HG03280 (cell line): ENCODE measurements at regions not wholly inside any gene's neighbourhood (a gene's known extent, or its start where the extent isn't known, plus 50 kb on each side); places are given as distances from the start of the nearest gene placed in this dataset.
A peak's percentile ranks its signal among the peaks of the same experiment; 100 is the strongest.

Experiments used
- ATAC-seq: cut with Tn5 transposase; IDR thresholded peaks from one replicate; pipeline ENCODE4 v1.9.1; 2021; ENCODE audit warnings: mild to moderate bottlenecking, moderate library complexity; ENCODE audit not compliant: unreplicated experiment

GRCh38 chr2:38509947-38510326 is 92.8 kb downstream of the HNRNPLL start:
- no peak for ATAC-seq

GRCh38 chr2:38509314-38509946 is 93.3 kb downstream of the HNRNPLL start:
- no peak for ATAC-seq

GRCh38 chr2:38508311-38509039 is 94.3 kb downstream of the HNRNPLL start:
- ATAC-seq, result peak; percentile 89

GRCh38 chr2:38507712-38508111 is 95.0 kb downstream of the HNRNPLL start:
- no peak for ATAC-seq

- ATAC-seq, result no peak
These were observed 96.9 kb downstream of the HNRNPLL start for GRCh38 chr2:38505779-38506178.

- ATAC-seq, result no peak
These were observed 98.6 kb downstream of the HNRNPLL start for GRCh38 chr2:38504169-38504568.

GRCh38 chr2:38502107-38502506 is 100.6 kb downstream of the HNRNPLL start:
- ATAC-seq, result no peak

GRCh38 chr2:38500283-38500634 is 102.5 kb downstream of the HNRNPLL start:
- no peak for ATAC-seq

- ATAC-seq, result no peak
These were observed 103.0 kb downstream of the HNRNPLL start for GRCh38 chr2:38499548-38500282.

GRCh38 chr2:38498045-38498481 is 104.7 kb downstream of the HNRNPLL start:
- no peak for ATAC-seq

GRCh38 chr2:38497670-38498037 is 105.1 kb downstream of the HNRNPLL start:
- no peak for ATAC-seq

GRCh38 chr2:38496927-38497669 is 105.6 kb downstream of the HNRNPLL start:
- ATAC-seq, result no peak

GRCh38 chr2:38495880-38496279 is 106.8 kb downstream of the HNRNPLL start:
- ATAC-seq, result no peak

GRCh38 chr2:38494394-38494793 is 108.3 kb downstream of the HNRNPLL start:
- ATAC-seq, result no peak

- ATAC-seq, result no peak
These were observed 110.6 kb downstream of the HNRNPLL start for GRCh38 chr2:38492042-38492615.

- no peak for ATAC-seq
These were observed 111.3 kb downstream of the HNRNPLL start for GRCh38 chr2:38491436-38491835.

GRCh38 chr2:38489846-38490245 is 112.8 kb upstream of the ATL2 start:
- no peak for ATAC-seq

GRCh38 chr2:38487852-38488251 is 110.8 kb upstream of the ATL2 start:
- ATAC-seq, result no peak

GRCh38 chr2:38486213-38487026 is 109.3 kb upstream of the ATL2 start:
- no peak for ATAC-seq

- peak; percentile 98 for ATAC-seq
These were observed 108.7 kb upstream of the ATL2 start for GRCh38 chr2:38485734-38486133.
